ENCODE measurements at regions not wholly inside any gene's neighbourhood (a gene's known extent, or its start where the extent isn't known, plus 50 kb on each side); places are given as distances from the start of the nearest gene placed in this dataset.

- no peaks in the 10 kb centered on the region for H3K36me3 ChIP-seq (ENCODE audit: insufficient read depth, low read length)
- DNase-seq (ENCODE audit: low spot score): no peak
- TF ChIP-seq EZH2phosphoT487 (IDR thresholded peaks at IDR 0.05; ENCODE audit: borderline replicate concordance, low read depth, low read length): no peak
- TF ChIP-seq CTCF (conservative IDR thresholded peaks at IDR 0.05; ENCODE audit: low read length): no peak
- CTCF ChIA-PET (ENCODE audit: unreplicated experiment): no interaction called here
- H3K4me3 ChIP-seq (ENCODE audit: low read depth, low read length, poor library complexity, severe bottlenecking): no peak overlapping the region
- H3K4me2 ChIP-seq (ENCODE audit: low read length): no peak overlapping the region
- intact Hi-C loops (cut with micrococcal nuclease; ENCODE audit: unreplicated experiment): loop anchor here (5.0 kb wide), 1 partner anchor 138 kb away; no protein-coding TSS in a partner anchor
- 0 out of 2 replicates have a peak overlapping the region, but pooled peaks have one; percentile 7 for H2AFZ ChIP-seq (ENCODE audit: low read length)
- no peaks in the 10 kb centered on the region for H3K79me2 ChIP-seq (ENCODE audit: insufficient read depth, low read depth, low read length)
- no peaks in the 10 kb centered on the region for H3K9me2 ChIP-seq (ENCODE audit: insufficient read depth, low read length)
- no TSS peak for BruUV-seq (replicated peaks)
- no peaks in the 10 kb centered on the region for H4K20me1 ChIP-seq (ENCODE audit: insufficient read depth, low read length)
- H3K9me3 ChIP-seq (ENCODE audit: low read length): no peaks in the 10 kb centered on the region
- POLR2A ChIA-PET: no interaction called here
- H3K4me1 ChIP-seq (ENCODE audit: insufficient read depth, low read length, poor library complexity, severe bottlenecking): peaks cover 6% of the 10 kb centered on the region
- H3K27ac ChIP-seq (ENCODE audit: low read depth, low read length, poor library complexity, severe bottlenecking): no peak overlapping the region
Measured at GRCh38 chr15:38695249-38696108, 130.9 kb upstream of the RASGRP1 start.

GRCh38 chr15:38696109-38696727, 131.6 kb upstream of the RASGRP1 start:
- ChIA-PET POLR2A (interaction anchor here (1.0 kb wide), 1 partner anchor 9 kb away, joined by 4 read pairs; no protein-coding TSS in a partner anchor), CTCF (ENCODE audit: unreplicated experiment) (no interaction called here)
- Histone ChIP-seq H2AFZ (ENCODE audit: low read length) (0 out of 2 replicates have a peak overlapping the region, but pooled peaks have one; percentile 7), H3K36me3 (ENCODE audit: insufficient read depth, low read length) (no peaks in the 10 kb centered on the region), H3K9me3 (ENCODE audit: low read length) (no peaks in the 10 kb centered on the region), H3K4me2 (ENCODE audit: low read length) (no peak overlapping the region), H3K79me2 (ENCODE audit: insufficient read depth, low read depth, low read length) (no peaks in the 10 kb centered on the region), H3K4me3 (ENCODE audit: low read depth, low read length, poor library complexity, severe bottlenecking) (no peak overlapping the region), H3K27ac (ENCODE audit: low read depth, low read length, poor library complexity, severe bottlenecking) (no peak overlapping the region), H4K20me1 (ENCODE audit: insufficient read depth, low read length) (no peaks in the 10 kb centered on the region), H3K4me1 (ENCODE audit: insufficient read depth, low read length, poor library complexity, severe bottlenecking) (peaks cover 3% of the 10 kb centered on the region), H3K9me2 (ENCODE audit: insufficient read depth, low read length) (no peaks in the 10 kb centered on the region)
- DNase-seq (ENCODE audit: low spot score): no peak
- intact Hi-C loops (cut with micrococcal nuclease; ENCODE audit: unreplicated experiment): loop anchor here (5.0 kb wide), 1 partner anchor 139 kb away; no protein-coding TSS in a partner anchor
- no TSS peak for BruUV-seq (replicated peaks)
- TF ChIP-seq EZH2phosphoT487 (IDR thresholded peaks at IDR 0.05; ENCODE audit: borderline replicate concordance, low read depth, low read length) (no peak), CTCF (conservative IDR thresholded peaks at IDR 0.05; ENCODE audit: low read length) (no peak)

Data from OCI-LY7 (cell line).